GM12878 (cell line): ENCODE measurements at regions not wholly inside any gene's neighbourhood (a gene's known extent, or its start where the extent isn't known, plus 50 kb on each side); places are given as distances from the start of the nearest gene placed in this dataset.

Source experiments
- ATAC-seq: fragments of 200-7000 bp; cut with Tn5 transposase; 3 replicates; pipeline ENCODE4 v1.9.1; 2020; ENCODE audit warnings: mild to moderate bottlenecking, moderate library complexity
- BruUV-seq: library from RNA; stranded (reverse); fragments of 400-500 nt; replicated peaks from 2 replicates; lab custom pipeline; 2021; lab: Mats Ljungman, UMichigan
- CTCF ChIA-PET: fragments of 300-600 bp; sonication (Branson Sonifier 250); formaldehyde crosslinking; extraction: SDS; loops from one replicate; lab custom pipeline; 2021; ENCODE audit warnings: inconsistent platforms; lab: Yijun Ruan, JAX
- POLR2A ChIA-PET: fragments of 350-600 bp; formaldehyde crosslinking; extraction: SDS; loops from one replicate; lab custom pipeline; 2021; ENCODE audit warnings: inconsistent platforms; lab: Charles Lee
- RAD21 ChIA-PET: fragments of 300-600 bp; sonication (Branson Sonifier 250); formaldehyde crosslinking; loops from one replicate; lab custom pipeline; 2023; ENCODE audit warnings: antibody characterized with exemption; ENCODE audit not compliant: unreplicated experiment; lab: Charles Lee
- SMC1A ChIA-PET: fragments of 300-600 bp; sonication (Branson Sonifier 250); formaldehyde crosslinking; loops from one replicate; lab custom pipeline; 2023; ENCODE audit not compliant: unreplicated experiment, uncharacterized antibody; lab: Charles Lee
- DNase-seq: peaks from one replicate; pipeline ENCODE4 v3.0.0-alpha.2; 2011; ENCODE audit warnings: low read depth, low spot score
- FAIRE-seq: peaks from 3 replicates; lab custom pipeline; 2011; peaks lifted over from hg19 to GRCh38; lab: Jason Lieb, UNC
- H2AFZ ChIP-seq: 2 replicates; pipeline ENCODE4 v1.6.0; 2011; ENCODE audit warnings: low read depth, low read length, control low read depth; ENCODE audit not compliant: control insufficient read depth
- H3K27ac ChIP-seq: 2 replicates; pipeline ENCODE4 v1.5.1; 2011; ENCODE audit warnings: control low read depth; ENCODE audit not compliant: control insufficient read depth, insufficient read depth
- H3K27me3 ChIP-seq, 2 experiments: replicated peaks in 1 of 2; 2 replicates each; pipeline versions ENCODE4 v1.6.0 to v1.6.1; 2011; ENCODE audit warnings: low read length in 1 of 2; ENCODE audit not compliant: control insufficient read depth in 2 of 2, insufficient read depth in 2 of 2
- H3K36me3 ChIP-seq, 2 experiments: 2 replicates each; pipeline ENCODE4 v1.5.1; 2011; ENCODE audit warnings: low read length in 1 of 2; ENCODE audit not compliant: control insufficient read depth in 2 of 2, insufficient read depth in 2 of 2
- H3K4me1 ChIP-seq: 2 replicates; pipeline ENCODE4 v1.6.1; 2011; ENCODE audit warnings: mild to moderate bottlenecking, low read length, moderate library complexity, mixed read lengths; ENCODE audit not compliant: control insufficient read depth, insufficient read depth
- H3K4me2 ChIP-seq: 2 replicates; pipeline ENCODE4 v1.6.0; 2011; ENCODE audit warnings: control low read depth; ENCODE audit not compliant: control insufficient read depth, insufficient read depth
- H3K4me3 ChIP-seq: fragments of 200-600 bp; sonication (generic); 2 replicates; pipeline ENCODE4 v1.5.1; 2016
- H3K79me2 ChIP-seq: 2 replicates; pipeline ENCODE4 v1.6.0; 2011; ENCODE audit warnings: low read length; ENCODE audit not compliant: control insufficient read depth, insufficient read depth
- H3K9ac ChIP-seq: 2 replicates; pipeline ENCODE4 v1.8.0; 2011; ENCODE audit warnings: low read length, control low read depth, mixed read lengths; ENCODE audit not compliant: control insufficient read depth, insufficient read depth
- H3K9me3 ChIP-seq: replicated peaks from 3 replicates; pipeline ENCODE4 v1.5.1; 2011; ENCODE audit warnings: mild to moderate bottlenecking, low read length; ENCODE audit not compliant: control insufficient read depth, insufficient read depth
- H4K20me1 ChIP-seq: 2 replicates; pipeline ENCODE4 v1.6.0; 2011; ENCODE audit not compliant: control insufficient read depth, insufficient read depth
- CHD4 ChIP-seq: fragments of 200-600 bp; sonication (generic); IDR thresholded peaks from 2 replicates; pipeline ENCODE4 v1.6.1; 2016; ENCODE audit warnings: mild to moderate bottlenecking
- HDGF ChIP-seq: fragments of 450-650 bp; IDR thresholded peaks from 2 replicates; pipeline ENCODE4 v1.6.1; 2016; ENCODE audit warnings: antibody characterized with exemption
- MEF2A ChIP-seq: IDR thresholded peaks from 2 replicates; pipeline ENCODE4 v1.6.1; 2011; ENCODE audit warnings: low read depth, mild to moderate bottlenecking, low read length, moderate library complexity; ENCODE audit not compliant: insufficient read depth
- SREBF1 ChIP-seq: IDR thresholded peaks from 2 replicates; pipeline ENCODE4 v1.6.1; 2012; ENCODE audit warnings: mild to moderate bottlenecking, low read length
- ZNF592 ChIP-seq: fragments of 450-650 bp; IDR thresholded peaks from 2 replicates; pipeline ENCODE4 v1.6.1; 2017; ENCODE audit warnings: mild to moderate bottlenecking, moderate library complexity
- ZNF622 ChIP-seq: fragments of 450-650 bp; IDR thresholded peaks from 2 replicates; pipeline ENCODE4 v1.6.1; 2017; ENCODE audit warnings: mild to moderate bottlenecking, inconsistent platforms
- WGBS: methylation state at CpG from one replicate; pipeline ENCODE4 v1.1.6; 2016; ENCODE audit warnings: low lambda C conversion rate; ENCODE audit not compliant: insufficient replicate concordance, insufficient coverage; ENCODE audit errors: missing lambda C conversion rate; 5-methylcytosine and 5-hydroxymethylcytosine counted together
- in situ Hi-C: fragments of 300-500 bp; cut with MboI; formaldehyde crosslinking; loops from 9 replicates; pipeline ENCODE4 v1.14.3; 2018; ENCODE audit warnings: mixed read lengths
- intact Hi-C: fragments of 100-400 bp; cut with micrococcal nuclease; formaldehyde crosslinking; loops from one replicate; pipeline ENCODE4 v1.14.2; 2022; ENCODE audit not compliant: unreplicated experiment
- TF ChIP-seq, protein P1 (sequence below): IDR thresholded peaks from 2 replicates; pipeline ENCODE4 v1.6.1; 2011; ENCODE audit warnings: borderline replicate concordance, low read depth, mild to moderate bottlenecking, moderate library complexity, low read length; ENCODE audit not compliant: insufficient read depth, poor library complexity, severe bottlenecking

DNA sequence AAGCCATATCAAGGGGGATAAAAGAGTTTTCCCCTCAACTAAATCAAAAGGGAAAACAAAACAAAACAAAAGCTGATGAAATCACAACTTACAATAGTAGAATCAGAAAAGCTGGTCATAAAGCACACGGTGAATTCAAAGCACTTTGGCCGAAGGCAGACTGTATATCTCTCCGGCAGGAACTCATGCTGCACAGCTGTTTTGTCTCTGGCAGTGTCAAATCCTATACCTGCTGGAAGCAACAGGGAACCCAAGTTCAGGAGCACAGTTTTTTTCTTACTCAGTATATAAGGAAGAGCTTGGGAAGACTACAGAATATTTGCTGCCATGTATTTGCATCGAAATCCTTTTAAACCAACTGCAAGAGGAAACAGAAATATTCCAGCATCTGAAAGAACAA lies 213.7 kb downstream of the RFC3 start (continued):
- TF ChIP-seq ZNF592 = no peak
- TF ChIP-seq ZNF622 = no peak
- TF ChIP-seq HDGF = no peak
- TF ChIP-seq, protein P1, sequence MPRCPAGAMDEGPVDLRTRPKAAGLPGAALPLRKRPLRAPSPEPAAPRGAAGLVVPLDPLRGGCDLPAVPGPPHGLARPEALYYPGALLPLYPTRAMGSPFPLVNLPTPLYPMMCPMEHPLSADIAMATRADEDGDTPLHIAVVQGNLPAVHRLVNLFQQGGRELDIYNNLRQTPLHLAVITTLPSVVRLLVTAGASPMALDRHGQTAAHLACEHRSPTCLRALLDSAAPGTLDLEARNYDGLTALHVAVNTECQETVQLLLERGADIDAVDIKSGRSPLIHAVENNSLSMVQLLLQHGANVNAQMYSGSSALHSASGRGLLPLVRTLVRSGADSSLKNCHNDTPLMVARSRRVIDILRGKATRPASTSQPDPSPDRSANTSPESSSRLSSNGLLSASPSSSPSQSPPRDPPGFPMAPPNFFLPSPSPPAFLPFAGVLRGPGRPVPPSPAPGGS = no peak

GRCh38 chr13:34034411-34034810 lies 216.5 kb downstream of the RFC3 start:
- DNase-seq (no peak), FAIRE-seq (no peak), ATAC-seq (no peak)
- Histone ChIP-seq H4K20me1 (no peaks in the 10 kb centered on the region), H2AFZ (no peak overlapping the region), H3K27ac (no peak overlapping the region), H3K4me1 (peaks cover 10% of the 10 kb centered on the region), H3K36me3 (no peaks in the 10 kb centered on the region), H3K4me3 (no peak overlapping the region), H3K79me2 (no peaks in the 10 kb centered on the region), H3K27me3 (no peaks in the 10 kb centered on the region), H3K4me2 (no peak overlapping the region), H3K9me3 (no peaks in the 10 kb centered on the region; the same call in 2 of the 3 replicates), H3K9ac (no peak overlapping the region)
- WGBS = 80% methylated on average over 5 of the region's 5 CpGs
- ChIA-PET SMC1A (interaction anchor here (1.0 kb wide), 1 partner anchor 169 kb away, joined by 3 read pairs; no protein-coding TSS in a partner anchor), RAD21 (no interaction called here), POLR2A (no interaction called here), CTCF (interaction anchor here (0.8 kb wide), 1 partner anchor 17 kb away, joined by 4 read pairs; no protein-coding TSS in a partner anchor)
- TF ChIP-seq CHD4 (no peak), SREBF1 (no peak), MEF2A (no peak)
- BruUV-seq = no TSS peak
- intact Hi-C loops = no loop called here
- in situ Hi-C loops = no loop called here
